ENCODE measurements at regions not wholly inside any gene's neighbourhood (a gene's known extent, or its start where the extent isn't known, plus 50 kb on each side); places are given as distances from the start of the nearest gene placed in this dataset.

DNA sequence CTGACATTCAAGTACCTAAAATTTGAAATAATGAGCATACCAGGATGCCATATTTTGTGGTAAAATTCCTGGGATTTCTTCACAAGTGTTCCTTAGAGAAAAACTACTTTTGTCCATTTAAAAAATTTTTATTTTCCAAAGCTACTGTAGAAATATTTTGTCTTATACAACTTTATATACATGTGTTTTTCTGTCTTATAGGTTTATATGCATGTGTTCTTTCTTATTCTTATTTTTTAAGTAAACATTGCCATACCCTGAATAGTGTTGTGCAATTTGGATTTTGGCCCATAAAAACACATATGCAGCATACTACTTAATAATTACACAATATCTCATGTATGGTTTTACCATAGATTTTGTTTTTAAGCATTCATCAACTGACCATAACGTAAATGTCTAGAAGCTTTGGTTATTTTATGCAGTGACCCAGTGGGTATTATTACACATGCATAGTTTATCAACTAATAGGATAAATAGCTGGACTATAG, 1107.4 kb upstream of the SEL1L start:
- TF ChIP-seq POLR2AphosphoS5 (IDR thresholded peaks at IDR 0.05; ENCODE audit: low read depth): no peak
- TF ChIP-seq, protein P1, sequence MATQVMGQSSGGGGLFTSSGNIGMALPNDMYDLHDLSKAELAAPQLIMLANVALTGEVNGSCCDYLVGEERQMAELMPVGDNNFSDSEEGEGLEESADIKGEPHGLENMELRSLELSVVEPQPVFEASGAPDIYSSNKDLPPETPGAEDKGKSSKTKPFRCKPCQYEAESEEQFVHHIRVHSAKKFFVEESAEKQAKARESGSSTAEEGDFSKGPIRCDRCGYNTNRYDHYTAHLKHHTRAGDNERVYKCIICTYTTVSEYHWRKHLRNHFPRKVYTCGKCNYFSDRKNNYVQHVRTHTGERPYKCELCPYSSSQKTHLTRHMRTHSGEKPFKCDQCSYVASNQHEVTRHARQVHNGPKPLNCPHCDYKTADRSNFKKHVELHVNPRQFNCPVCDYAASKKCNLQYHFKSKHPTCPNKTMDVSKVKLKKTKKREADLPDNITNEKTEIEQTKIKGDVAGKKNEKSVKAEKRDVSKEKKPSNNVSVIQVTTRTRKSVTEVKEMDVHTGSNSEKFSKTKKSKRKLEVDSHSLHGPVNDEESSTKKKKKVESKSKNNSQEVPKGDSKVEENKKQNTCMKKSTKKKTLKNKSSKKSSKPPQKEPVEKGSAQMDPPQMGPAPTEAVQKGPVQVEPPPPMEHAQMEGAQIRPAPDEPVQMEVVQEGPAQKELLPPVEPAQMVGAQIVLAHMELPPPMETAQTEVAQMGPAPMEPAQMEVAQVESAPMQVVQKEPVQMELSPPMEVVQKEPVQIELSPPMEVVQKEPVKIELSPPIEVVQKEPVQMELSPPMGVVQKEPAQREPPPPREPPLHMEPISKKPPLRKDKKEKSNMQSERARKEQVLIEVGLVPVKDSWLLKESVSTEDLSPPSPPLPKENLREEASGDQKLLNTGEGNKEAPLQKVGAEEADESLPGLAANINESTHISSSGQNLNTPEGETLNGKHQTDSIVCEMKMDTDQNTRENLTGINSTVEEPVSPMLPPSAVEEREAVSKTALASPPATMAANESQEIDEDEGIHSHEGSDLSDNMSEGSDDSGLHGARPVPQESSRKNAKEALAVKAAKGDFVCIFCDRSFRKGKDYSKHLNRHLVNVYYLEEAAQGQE (IDR thresholded peaks at IDR 0.05; ENCODE audit: insufficient replicate concordance, low read depth): no peak
- TF ChIP-seq, protein P2, sequence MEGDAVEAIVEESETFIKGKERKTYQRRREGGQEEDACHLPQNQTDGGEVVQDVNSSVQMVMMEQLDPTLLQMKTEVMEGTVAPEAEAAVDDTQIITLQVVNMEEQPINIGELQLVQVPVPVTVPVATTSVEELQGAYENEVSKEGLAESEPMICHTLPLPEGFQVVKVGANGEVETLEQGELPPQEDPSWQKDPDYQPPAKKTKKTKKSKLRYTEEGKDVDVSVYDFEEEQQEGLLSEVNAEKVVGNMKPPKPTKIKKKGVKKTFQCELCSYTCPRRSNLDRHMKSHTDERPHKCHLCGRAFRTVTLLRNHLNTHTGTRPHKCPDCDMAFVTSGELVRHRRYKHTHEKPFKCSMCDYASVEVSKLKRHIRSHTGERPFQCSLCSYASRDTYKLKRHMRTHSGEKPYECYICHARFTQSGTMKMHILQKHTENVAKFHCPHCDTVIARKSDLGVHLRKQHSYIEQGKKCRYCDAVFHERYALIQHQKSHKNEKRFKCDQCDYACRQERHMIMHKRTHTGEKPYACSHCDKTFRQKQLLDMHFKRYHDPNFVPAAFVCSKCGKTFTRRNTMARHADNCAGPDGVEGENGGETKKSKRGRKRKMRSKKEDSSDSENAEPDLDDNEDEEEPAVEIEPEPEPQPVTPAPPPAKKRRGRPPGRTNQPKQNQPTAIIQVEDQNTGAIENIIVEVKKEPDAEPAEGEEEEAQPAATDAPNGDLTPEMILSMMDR (IDR thresholded peaks at IDR 0.05; ENCODE audit: insufficient read depth, low read length): no peak
- TF ChIP-seq GABPA (IDR thresholded peaks at IDR 0.05; ENCODE audit: low read depth): no peak
- TF ChIP-seq SPI1 (IDR thresholded peaks at IDR 0.05; ENCODE audit: borderline replicate concordance, low read depth): no peak
- Histone ChIP-seq H3K27me3 (ENCODE audit: insufficient read depth, poor library complexity, severe bottlenecking) (no peaks in the 10 kb centered on the region), H3K4me3 (replicated peaks; ENCODE audit: insufficient read depth, low read length) (no peak overlapping the region)

DNA sequence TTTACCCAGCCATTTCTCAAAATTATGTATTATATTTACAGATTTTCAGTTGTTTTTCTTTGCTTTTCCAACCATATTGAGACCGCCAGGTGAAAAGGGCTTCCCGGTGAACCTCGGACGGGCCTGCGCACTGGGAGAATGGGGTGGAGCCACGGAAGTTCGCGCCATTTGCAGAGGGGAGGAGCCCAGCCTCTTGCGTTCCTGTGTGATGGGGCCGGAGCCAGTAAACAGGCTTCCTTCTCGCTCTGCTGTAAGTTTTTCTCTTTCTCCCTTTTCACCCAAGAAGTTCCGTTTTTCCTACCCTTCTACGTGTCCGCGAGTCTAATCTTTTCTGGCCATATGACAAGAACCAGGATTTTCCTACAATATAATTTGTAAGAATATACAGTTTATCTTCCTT, 1108.8 kb upstream of the SEL1L start:
- TF ChIP-seq GABPA (IDR thresholded peaks at IDR 0.05; ENCODE audit: low read depth) (no peak), SPI1 (IDR thresholded peaks at IDR 0.05; ENCODE audit: borderline replicate concordance, low read depth) (no peak), POLR2AphosphoS5 (IDR thresholded peaks at IDR 0.05; ENCODE audit: low read depth) (no peak)
- TF ChIP-seq, protein P2 (IDR thresholded peaks at IDR 0.05; ENCODE audit: insufficient read depth, low read length): no peak
- TF ChIP-seq, protein P1 (IDR thresholded peaks at IDR 0.05; ENCODE audit: insufficient replicate concordance, low read depth): no peak
- no peak overlapping the region for H3K27ac ChIP-seq (replicated peaks)
- DNase-seq (ENCODE audit: low read depth in 1 of 2, low spot score in 1 of 2): no peak
- no peak overlapping the region for H3K4me3 ChIP-seq (replicated peaks; ENCODE audit: insufficient read depth, low read length)
- H3K27me3 ChIP-seq (ENCODE audit: insufficient read depth, poor library complexity, severe bottlenecking): no peaks in the 10 kb centered on the region

More for the DNA sequence above, 1107.4 kb upstream of the SEL1L start:
- no peak for DNase-seq (ENCODE audit: low read depth in 1 of 2, low spot score in 1 of 2)
- no peak overlapping the region for H3K27ac ChIP-seq (replicated peaks)

DNA sequence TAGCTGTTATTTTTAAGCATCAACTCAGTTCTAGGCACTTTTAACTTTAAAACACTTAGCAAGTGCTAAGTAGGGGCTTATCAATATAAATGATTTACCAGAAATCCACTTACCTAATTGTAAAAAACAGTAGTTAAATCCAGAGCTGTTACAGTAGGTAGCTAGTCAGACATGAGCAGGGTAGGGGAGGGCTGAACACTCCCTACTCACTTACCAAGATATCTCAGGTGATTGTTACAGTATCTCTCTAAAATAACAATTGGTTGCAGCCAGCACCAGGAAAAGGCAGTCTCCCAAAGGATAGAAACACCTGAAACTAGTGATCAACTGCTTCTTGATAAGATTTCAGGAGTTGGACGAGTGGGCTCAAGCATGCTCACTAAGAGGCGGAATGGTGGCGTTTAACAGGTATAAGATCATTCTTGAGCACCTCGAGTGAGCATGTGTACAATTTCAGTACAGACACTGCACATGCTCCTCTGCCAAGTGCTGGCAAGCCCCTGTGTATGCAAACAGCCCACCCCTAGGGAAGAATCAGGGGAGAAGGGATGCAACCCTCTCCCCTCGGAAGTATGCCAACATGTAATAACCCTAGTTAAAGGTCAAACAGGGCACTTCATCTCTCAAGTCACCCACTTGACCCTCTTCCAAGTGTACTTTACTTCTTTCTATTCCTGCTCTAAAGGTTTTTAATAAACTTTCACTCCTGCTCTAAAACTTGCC, 1113.6 kb upstream of the SEL1L start:
- H3K27ac ChIP-seq (replicated peaks): no peak overlapping the region
- DNase-seq (ENCODE audit: low read depth in 1 of 2, low spot score in 1 of 2): no peak
- H3K27me3 ChIP-seq (ENCODE audit: insufficient read depth, poor library complexity, severe bottlenecking): no peaks in the 10 kb centered on the region
- H3K4me3 ChIP-seq (replicated peaks; ENCODE audit: insufficient read depth, low read length): no peak overlapping the region
- TF ChIP-seq SPI1 (IDR thresholded peaks at IDR 0.05; ENCODE audit: borderline replicate concordance, low read depth) (no peak), GABPA (IDR thresholded peaks at IDR 0.05; ENCODE audit: low read depth) (no peak), POLR2AphosphoS5 (IDR thresholded peaks at IDR 0.05; ENCODE audit: low read depth) (no peak)
- TF ChIP-seq, protein P2 (IDR thresholded peaks at IDR 0.05; ENCODE audit: insufficient read depth, low read length): no peak
- TF ChIP-seq, protein P1 (IDR thresholded peaks at IDR 0.05; ENCODE audit: insufficient replicate concordance, low read depth): no peak
